Tibial nerve (tissue), 4 donors: ENCODE measurements at regions not wholly inside any gene's neighbourhood (a gene's known extent, or its start where the extent isn't known, plus 50 kb on each side); places are given as distances from the start of the nearest gene placed in this dataset.
"Not testable (repeated sequence)": the region's sequence is repeated elsewhere in the genome, so short reads cannot be mapped to it uniquely, and the experiment has no call there.

Experiments used
- DNase-seq, 2 donors: peaks; one replicate each; pipeline ENCODE4 v3.0.0-alpha.2; 2019; ENCODE audit warnings: low spot score in 2 of 2
- H3K27ac ChIP-seq, 4 donors: fragments of 200-600 bp; sonication (generic) in 3 of 4; one replicate each; pipeline ENCODE4 v1.5.1; 2017 to 2019; ENCODE audit warnings: mild to moderate bottlenecking in 1 of 4
- H3K27me3 ChIP-seq, 2 donors: fragments of 200-600 bp; sonication (generic) in 1 of 2; one replicate each; pipeline versions ENCODE4 v1.5.1 to v1.6.0; 2017 to 2019
- H3K36me3 ChIP-seq, 3 donors: fragments of 200-600 bp; sonication (generic); one replicate each; pipeline ENCODE4 v1.5.1; 2018 to 2019
- H3K4me1 ChIP-seq, 4 donors: fragments of 200-600 bp; sonication (generic) in 3 of 4; one replicate each; pipeline ENCODE4 v1.5.1; 2017 to 2019
- H3K4me3 ChIP-seq, 4 donors: fragments of 200-600 bp; sonication (generic) in 3 of 4; one replicate each; pipeline ENCODE4 v1.5.1; 2017 to 2019; ENCODE audit warnings: mild to moderate bottlenecking in 1 of 4, moderate library complexity in 1 of 4
- H3K9me3 ChIP-seq, 4 donors: fragments of 200-600 bp; sonication (generic) in 3 of 4; one replicate each; pipeline ENCODE4 v1.5.1; 2017 to 2019
- CTCF ChIP-seq, 5 experiments: fragments of 200-600 bp in 3 of 5; fragments of 450-650 bp in 2 of 5; sonication (generic) in 3 of 5; IDR thresholded peaks; one replicate each; pipeline ENCODE4 v1.5.1; 2016 to 2019; ENCODE audit warnings: antibody characterized with exemption in 5 of 5, mild to moderate bottlenecking in 3 of 5, moderate library complexity in 2 of 5
- EP300 ChIP-seq, 2 donors: sonication (generic); formaldehyde crosslinking; IDR thresholded peaks; one replicate each; pipeline ENCODE4 v1.6.1; 2017; ENCODE audit warnings: antibody characterized with exemption in 2 of 2, mild to moderate bottlenecking in 1 of 2
- POLR2A ChIP-seq, 2 donors: fragments of 450-650 bp; IDR thresholded peaks; one replicate each; pipeline ENCODE4 v1.6.1; 2017; ENCODE audit warnings: antibody characterized with exemption in 2 of 2, mild to moderate bottlenecking in 2 of 2, moderate library complexity in 2 of 2
- WGBS, 2 donors: methylation state at CpG; one replicate each; pipeline ENCODE4 v1.1.5; 2018; 5-methylcytosine and 5-hydroxymethylcytosine counted together

- Histone ChIP-seq H3K4me3 (no peak overlapping the region), H3K27ac (no peak overlapping the region), H3K4me1 (no peaks in the 10 kb centered on the region), H3K27me3 (no peaks in the 10 kb centered on the region), H3K9me3 (peaks cover 0 to 9% (median 0%) of the 10 kb centered on the region in 4 donors), H3K36me3 (no peaks in the 10 kb centered on the region)
- TF ChIP-seq POLR2A (IDR thresholded peaks at IDR 0.05) (no peak), CTCF (IDR thresholded peaks at IDR 0.05) (no peak), EP300 (IDR thresholded peaks at IDR 0.05) (no peak)
- WGBS, 2 donors: 51 to 65% methylated on average over 2 of the region's 2 CpGs
- no peak for DNase-seq
Observed at GRCh38 chr5:62814991-62815390, 236.4 kb downstream of the LRRC70 start.

GRCh38 chr5:62812621-62813255, 234.1 kb downstream of the LRRC70 start:
- H3K4me3 ChIP-seq: no peak overlapping the region
- H3K27ac ChIP-seq: no peak overlapping the region
- H3K9me3 ChIP-seq: peaks cover 0 to 9% (median 0%) of the 10 kb centered on the region in 4 donors
- no peaks in the 10 kb centered on the region for H3K4me1 ChIP-seq
- no peaks in the 10 kb centered on the region for H3K27me3 ChIP-seq
- DNase-seq: no peak
- 51 to 53% methylated on average over 6 of the region's 6 CpGs for WGBS, 2 donors
- no peak for TF ChIP-seq CTCF (IDR thresholded peaks at IDR 0.05)
- no peak for TF ChIP-seq EP300 (IDR thresholded peaks at IDR 0.05)
- TF ChIP-seq POLR2A (IDR thresholded peaks at IDR 0.05): no peak
- no peaks in the 10 kb centered on the region for H3K36me3 ChIP-seq

GRCh38 chr5:62804819-62805218, 226.2 kb downstream of the LRRC70 start:
- not testable (repeated sequence) for H3K4me3 ChIP-seq, H3K4me1 ChIP-seq, H3K36me3 ChIP-seq, H3K27ac ChIP-seq, H3K27me3 ChIP-seq, H3K9me3 ChIP-seq, DNase-seq
- WGBS, 2 donors: 84 to 85% methylated on average over 12 to 13 of the region's 13 CpGs

GRCh38 chr5:62795926-62796325, 217.3 kb downstream of the LRRC70 start:
- no peak for DNase-seq
- no peak overlapping the region for H3K27ac ChIP-seq
- H3K36me3 ChIP-seq: no peaks in the 10 kb centered on the region
- H3K9me3 ChIP-seq: peaks cover 0 to 24% (median 1%) of the 10 kb centered on the region in 4 donors
- H3K4me1 ChIP-seq: no peaks in the 10 kb centered on the region
- TF ChIP-seq CTCF (IDR thresholded peaks at IDR 0.05) (no peak), POLR2A (IDR thresholded peaks at IDR 0.05) (no peak), EP300 (IDR thresholded peaks at IDR 0.05) (no peak)
- no peak overlapping the region for H3K4me3 ChIP-seq
- no peaks in the 10 kb centered on the region for H3K27me3 ChIP-seq

GRCh38 chr5:62794456-62794855, 215.8 kb downstream of the LRRC70 start:
- 72 to 86% methylated on average over 4 of the region's 4 CpGs for WGBS, 2 donors
- Histone ChIP-seq H3K27ac (no peak overlapping the region), H3K9me3 (peaks cover 0 to 24% (median 1%) of the 10 kb centered on the region in 4 donors), H3K27me3 (no peaks in the 10 kb centered on the region), H3K4me3 (no peak overlapping the region), H3K4me1 (no peaks in the 10 kb centered on the region), H3K36me3 (no peaks in the 10 kb centered on the region)
- DNase-seq: no peak
- TF ChIP-seq POLR2A (IDR thresholded peaks at IDR 0.05) (no peak), CTCF (IDR thresholded peaks at IDR 0.05) (no peak), EP300 (IDR thresholded peaks at IDR 0.05) (no peak)

- H3K27ac ChIP-seq: no peak overlapping the region
- no peak for TF ChIP-seq EP300 (IDR thresholded peaks at IDR 0.05)
- peak in 1 of 5 experiments; percentile 27 for TF ChIP-seq CTCF (IDR thresholded peaks at IDR 0.05)
- no peaks in the 10 kb centered on the region for H3K4me1 ChIP-seq
- no peaks in the 10 kb centered on the region for H3K36me3 ChIP-seq
- WGBS, 2 donors: 51 to 54% methylated on average over 2 of the region's 2 CpGs
- no peak overlapping the region for H3K4me3 ChIP-seq
- H3K9me3 ChIP-seq: no peaks in the 10 kb centered on the region
- H3K27me3 ChIP-seq: no peaks in the 10 kb centered on the region
- DNase-seq: no peak
Observed at GRCh38 chr5:62791059-62791458, 212.4 kb downstream of the LRRC70 start.
